NCI-H128 (cell line): ENCODE measurements at regions not wholly inside any gene's neighbourhood (a gene's known extent, or its start where the extent isn't known, plus 50 kb on each side); places are given as distances from the start of the nearest gene placed in this dataset.
"Not testable (repeated sequence)": the region's sequence is repeated elsewhere in the genome, so short reads cannot be mapped to it uniquely, and the experiment has no call there.

Experiments used
- DNase-seq: peaks from one replicate; lab custom pipeline; 2025; ENCODE audit not compliant: unreplicated experiment; lab: John Stamatoyannopoulos, UW

GRCh38 chr11:27244900-27245299, 118.1 kb downstream of the CCDC34 start:
- no peak for DNase-seq

GRCh38 chr11:27242591-27242990, 120.4 kb downstream of the CCDC34 start:
- DNase-seq, result no peak

- no peak for DNase-seq
Measured at GRCh38 chr11:27241311-27242122, 121.5 kb downstream of the CCDC34 start.

GRCh38 chr11:27239305-27239942, 123.6 kb downstream of the CCDC34 start:
- no peak for DNase-seq

GRCh38 chr11:27238811-27239210, 124.2 kb downstream of the CCDC34 start:
- DNase-seq, result no peak

GRCh38 chr11:27237643-27238042, 125.4 kb downstream of the CCDC34 start:
- no peak for DNase-seq

- no peak for DNase-seq
Measured at GRCh38 chr11:27234961-27235360, 128.1 kb downstream of the CCDC34 start.

GRCh38 chr11:27234043-27234668, 128.9 kb downstream of the CCDC34 start:
- DNase-seq, result no peak

GRCh38 chr11:27233654-27234042, 129.4 kb downstream of the CCDC34 start:
- DNase-seq, result no peak

- no peak for DNase-seq
Measured at GRCh38 chr11:27231530-27231929, 131.5 kb downstream of the CCDC34 start.

GRCh38 chr11:27230192-27230572, 132.8 kb downstream of the CCDC34 start:
- DNase-seq, result no peak

- no peak for DNase-seq
Measured at GRCh38 chr11:27229511-27230191, 133.4 kb downstream of the CCDC34 start.

- DNase-seq, result no peak
Measured at GRCh38 chr11:27228906-27229290, 134.1 kb downstream of the CCDC34 start.

GRCh38 chr11:27228232-27228905, 134.6 kb downstream of the CCDC34 start:
- DNase-seq, result no peak

- no peak for DNase-seq
Measured at GRCh38 chr11:27227736-27228135, 135.3 kb downstream of the CCDC34 start.

GRCh38 chr11:27219487-27220039, 143.5 kb downstream of the CCDC34 start:
- not testable (repeated sequence) for DNase-seq

- DNase-seq, result no peak
Measured at GRCh38 chr11:27218421-27219038, 144.5 kb downstream of the CCDC34 start.

GRCh38 chr11:27217948-27218420, 145.0 kb downstream of the CCDC34 start:
- DNase-seq, result no peak

- DNase-seq, result no peak
Measured at GRCh38 chr11:27217496-27217895, 145.5 kb downstream of the CCDC34 start.
